HFF-Myc (cell line): ENCODE measurements at regions not wholly inside any gene's neighbourhood (a gene's known extent, or its start where the extent isn't known, plus 50 kb on each side); places are given as distances from the start of the nearest gene placed in this dataset.
"Not testable (repeated sequence)": the region's sequence is repeated elsewhere in the genome, so short reads cannot be mapped to it uniquely, and the experiment has no call there.

ENCODE experiments used
- DNase-seq: peaks from one replicate; pipeline ENCODE4 v3.0.0-alpha.2; 2011; ENCODE audit warnings: low read depth; ENCODE audit errors: extremely low read depth
- H3K4me3 ChIP-seq: replicated peaks from 2 replicates; pipeline ENCODE4 v1.5.1; 2011; ENCODE audit warnings: low read depth, mild to moderate bottlenecking, control low read depth, low read length
- CTCF ChIP-seq: IDR thresholded peaks from 2 replicates; pipeline ENCODE4 v1.5.1; 2012; ENCODE audit warnings: mild to moderate bottlenecking, low read depth, low read length, control low read depth; ENCODE audit errors: missing control alignments

- no peak overlapping the region for H3K4me3 ChIP-seq
- TF ChIP-seq CTCF: no peak
- DNase-seq: no peak
Observed at GRCh38 chr3:158935846-158936245, 134.0 kb downstream of the MFSD1 start.

GRCh38 chr3:158936530-158937113, 134.8 kb downstream of the MFSD1 start:
- no peak for TF ChIP-seq CTCF
- no peak overlapping the region for H3K4me3 ChIP-seq
- no peak for DNase-seq

GRCh38 chr3:158950178-158950901, 148.5 kb downstream of the MFSD1 start:
- no peak overlapping the region for H3K4me3 ChIP-seq
- DNase-seq: no peak
- no peak for TF ChIP-seq CTCF

- no peak for TF ChIP-seq CTCF
- no peak for DNase-seq
- no peak overlapping the region for H3K4me3 ChIP-seq
Observed at GRCh38 chr3:158953131-158953530, 151.3 kb downstream of the MFSD1 start.

- H3K4me3 ChIP-seq: no peak overlapping the region
- no peak for TF ChIP-seq CTCF
- DNase-seq: no peak
Observed at GRCh38 chr3:158954420-158954819, 152.6 kb downstream of the MFSD1 start.

GRCh38 chr3:158957777-158958176, 155.9 kb downstream of the MFSD1 start:
- H3K4me3 ChIP-seq, DNase-seq: not testable (repeated sequence)

GRCh38 chr3:158958873-158959272, 157.0 kb downstream of the MFSD1 start:
- H3K4me3 ChIP-seq: no peak overlapping the region
- DNase-seq: no peak
- no peak for TF ChIP-seq CTCF
